A673 (cell line): ENCODE measurements at regions not wholly inside any gene's neighbourhood (a gene's known extent, or its start where the extent isn't known, plus 50 kb on each side); places are given as distances from the start of the nearest gene placed in this dataset.

ENCODE experiments used
- BruUV-seq: library from RNA; stranded (reverse); fragments of 400-500 nt; replicated peaks from 2 replicates; lab custom pipeline; 2021; lab: Mats Ljungman, UMichigan
- CTCF ChIA-PET: fragments of 300-600 bp; sonication (Branson Sonifier 250); formaldehyde crosslinking; loops from one replicate; lab custom pipeline; 2022; ENCODE audit warnings: antibody characterized with exemption; lab: Charles Lee
- POLR2A ChIA-PET: fragments of 300-600 bp; sonication (Branson Sonifier 250); formaldehyde crosslinking; loops from one replicate; lab custom pipeline; 2022; ENCODE audit warnings: antibody characterized with exemption; ENCODE audit not compliant: low non-redundant PET; lab: Charles Lee
- DNase-seq: peaks from one replicate; pipeline ENCODE4 v3.0.0-alpha.2; 2015; ENCODE audit warnings: low spot score
- H3K27ac ChIP-seq: fragments of 200-600 bp; sonication (generic); 2 replicates; pipeline ENCODE4 v1.5.1; 2016; ENCODE audit warnings: mixed run types, low read depth, mild to moderate bottlenecking, mixed read lengths, antibody characterized with exemption, low read length; ENCODE audit not compliant: poor library complexity, severe bottlenecking
- H3K27me3 ChIP-seq: fragments of 200-600 bp; sonication (generic); replicated peaks from 2 replicates; pipeline ENCODE4 v1.6.1; 2017; ENCODE audit warnings: mixed run types, low read depth, mild to moderate bottlenecking, mixed read lengths, antibody characterized with exemption, low read length; ENCODE audit not compliant: insufficient read depth, poor library complexity
- H3K36me3 ChIP-seq: fragments of 200-600 bp; sonication (generic); 2 replicates; pipeline ENCODE4 v1.6.1; 2016; ENCODE audit warnings: mixed run types, mild to moderate bottlenecking, mixed read lengths, antibody characterized with exemption, low read length; ENCODE audit not compliant: insufficient read depth, poor library complexity, severe bottlenecking
- H3K4me1 ChIP-seq: fragments of 200-600 bp; sonication (generic); 2 replicates; pipeline ENCODE4 v1.6.1; 2017; ENCODE audit warnings: mixed run types, mild to moderate bottlenecking, mixed read lengths, antibody characterized with exemption, low read length; ENCODE audit not compliant: insufficient read depth, poor library complexity, severe bottlenecking
- H3K4me3 ChIP-seq: fragments of 200-600 bp; sonication (generic); 2 replicates; pipeline ENCODE4 v1.5.1; 2016; ENCODE audit warnings: low read depth, mixed run types, mild to moderate bottlenecking, mixed read lengths, low read length; ENCODE audit not compliant: poor library complexity, severe bottlenecking
- H3K9me3 ChIP-seq: fragments of 200-600 bp; sonication (generic); 2 replicates; pipeline ENCODE4 v1.6.1; 2016; ENCODE audit warnings: mixed run types, low read depth, mild to moderate bottlenecking, mixed read lengths, antibody characterized with exemption, low read length; ENCODE audit not compliant: poor library complexity, severe bottlenecking
- EZH2 ChIP-seq: fragments of 200-600 bp; sonication (generic); IDR thresholded peaks from 2 replicates; pipeline ENCODE4 v1.6.1; 2017; ENCODE audit warnings: borderline replicate concordance, low read depth, mild to moderate bottlenecking, mixed read lengths, antibody characterized with exemption, low read length; ENCODE audit not compliant: poor library complexity, severe bottlenecking
- intact Hi-C: fragments of 100-400 bp; cut with micrococcal nuclease; formaldehyde crosslinking; loops from one replicate; pipeline ENCODE4 v1.10.0; 2022; ENCODE audit not compliant: unreplicated experiment
- TF ChIP-seq, protein P1 (sequence below): fragments of 300-800, 200-600 bp; sonication (generic); conservative IDR thresholded peaks from 2 replicates; pipeline ENCODE4 v1.5.1; 2017; ENCODE audit warnings: low read depth, mild to moderate bottlenecking, antibody characterized with exemption, low read length, moderate library complexity, mixed read lengths

DNA sequence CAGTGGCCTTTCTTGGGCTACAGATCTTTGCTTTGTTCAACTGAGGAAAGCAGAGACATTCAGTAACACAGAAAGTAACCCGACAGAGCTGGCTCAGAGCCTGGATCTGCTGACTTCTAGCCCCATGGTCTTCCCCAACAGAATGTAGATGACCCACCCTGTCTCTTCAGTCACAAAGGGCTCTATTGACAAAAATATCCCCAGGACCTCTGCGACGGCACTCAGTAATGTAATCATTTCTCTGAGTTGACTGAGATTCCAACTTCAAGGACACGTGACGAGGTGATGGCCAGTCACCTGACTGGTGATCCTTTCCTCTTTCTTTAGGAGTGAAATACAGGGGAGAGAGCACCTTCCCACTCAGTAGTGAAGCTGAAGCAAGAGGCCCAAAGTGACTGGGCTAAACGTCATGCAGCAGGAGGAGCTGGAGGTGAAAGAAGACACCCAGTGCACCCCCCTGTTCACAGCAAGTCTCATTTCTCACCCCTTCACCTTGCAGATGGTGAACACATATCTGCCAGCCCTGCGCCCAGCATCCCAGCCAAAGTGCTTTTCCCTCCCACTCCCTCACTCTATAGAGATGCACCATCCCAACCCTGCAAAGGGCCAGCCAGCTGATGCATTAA, 179.2 kb upstream of the EGLN3 start:
- H3K36me3 ChIP-seq, result no peaks in the 10 kb centered on the region
- H3K27ac ChIP-seq, result no peak overlapping the region
- no TSS peak for BruUV-seq
- H3K4me1 ChIP-seq, result no peaks in the 10 kb centered on the region
- no peaks in the 10 kb centered on the region for H3K27me3 ChIP-seq
- ChIA-PET POLR2A (no interaction called here), CTCF (no interaction called here)
- no peak for DNase-seq
- H3K4me3 ChIP-seq, result no peak overlapping the region
- intact Hi-C loops, result no loop called here
- TF ChIP-seq, protein P1, sequence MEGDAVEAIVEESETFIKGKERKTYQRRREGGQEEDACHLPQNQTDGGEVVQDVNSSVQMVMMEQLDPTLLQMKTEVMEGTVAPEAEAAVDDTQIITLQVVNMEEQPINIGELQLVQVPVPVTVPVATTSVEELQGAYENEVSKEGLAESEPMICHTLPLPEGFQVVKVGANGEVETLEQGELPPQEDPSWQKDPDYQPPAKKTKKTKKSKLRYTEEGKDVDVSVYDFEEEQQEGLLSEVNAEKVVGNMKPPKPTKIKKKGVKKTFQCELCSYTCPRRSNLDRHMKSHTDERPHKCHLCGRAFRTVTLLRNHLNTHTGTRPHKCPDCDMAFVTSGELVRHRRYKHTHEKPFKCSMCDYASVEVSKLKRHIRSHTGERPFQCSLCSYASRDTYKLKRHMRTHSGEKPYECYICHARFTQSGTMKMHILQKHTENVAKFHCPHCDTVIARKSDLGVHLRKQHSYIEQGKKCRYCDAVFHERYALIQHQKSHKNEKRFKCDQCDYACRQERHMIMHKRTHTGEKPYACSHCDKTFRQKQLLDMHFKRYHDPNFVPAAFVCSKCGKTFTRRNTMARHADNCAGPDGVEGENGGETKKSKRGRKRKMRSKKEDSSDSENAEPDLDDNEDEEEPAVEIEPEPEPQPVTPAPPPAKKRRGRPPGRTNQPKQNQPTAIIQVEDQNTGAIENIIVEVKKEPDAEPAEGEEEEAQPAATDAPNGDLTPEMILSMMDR, result no peak
- no peak for TF ChIP-seq EZH2
- no peaks in the 10 kb centered on the region for H3K9me3 ChIP-seq

DNA sequence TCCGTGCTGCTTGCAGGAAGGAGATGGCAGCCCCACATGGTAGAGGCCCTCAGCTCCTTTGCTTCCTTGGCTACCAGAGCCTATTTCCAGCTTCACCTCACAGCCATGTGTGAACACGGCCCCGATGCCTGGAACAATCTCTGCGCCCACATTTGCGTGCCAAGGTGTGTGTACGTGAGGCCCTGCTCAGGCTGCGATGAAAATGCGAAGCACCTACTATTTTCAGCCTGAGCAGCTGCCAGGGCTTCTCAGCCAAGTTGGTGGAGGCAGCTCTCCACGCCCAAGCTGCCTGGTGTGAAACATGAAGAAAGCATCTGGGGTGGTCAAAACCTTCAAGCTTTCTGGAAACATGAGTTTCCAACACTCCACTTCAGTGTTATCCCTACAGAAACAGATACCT, 177.8 kb upstream of the EGLN3 start:
- BruUV-seq, result no TSS peak
- TF ChIP-seq EZH2, result no peak
- Histone ChIP-seq H3K36me3 (no peaks in the 10 kb centered on the region), H3K27me3 (no peaks in the 10 kb centered on the region), H3K9me3 (no peaks in the 10 kb centered on the region), H3K27ac (no peak overlapping the region), H3K4me1 (no peaks in the 10 kb centered on the region), H3K4me3 (no peak overlapping the region)
- ChIA-PET CTCF (no interaction called here), POLR2A (no interaction called here)
- intact Hi-C loops, result no loop called here
- DNase-seq, result no peak

DNA sequence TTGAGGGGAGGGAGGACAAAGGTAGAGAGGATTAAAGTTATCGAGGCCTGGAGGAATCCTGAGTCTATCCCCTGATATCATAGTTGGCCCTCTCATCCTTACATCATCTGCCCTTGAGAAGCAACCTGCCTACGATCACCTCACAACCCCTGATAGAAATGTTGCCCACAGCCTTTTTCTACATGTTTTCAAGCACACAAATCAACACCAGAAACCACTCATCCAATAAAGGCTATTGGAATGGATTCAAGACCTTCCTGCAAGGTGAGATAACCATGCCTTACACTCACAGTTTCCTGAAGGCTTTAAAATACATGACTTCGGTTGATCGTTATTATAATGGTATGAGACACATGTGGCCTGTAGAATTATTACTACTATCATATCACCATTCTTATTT, 175.7 kb upstream of the EGLN3 start:
- intact Hi-C loops, result no loop called here
- no peak for TF ChIP-seq EZH2
- TF ChIP-seq, protein P1, result no peak
- no TSS peak for BruUV-seq
- DNase-seq, result no peak
- ChIA-PET POLR2A (no interaction called here), CTCF (no interaction called here)
- H3K36me3 ChIP-seq, result no peaks in the 10 kb centered on the region
- no peaks in the 10 kb centered on the region for H3K4me1 ChIP-seq
- no peak overlapping the region for H3K4me3 ChIP-seq
- H3K9me3 ChIP-seq, result no peaks in the 10 kb centered on the region
- H3K27ac ChIP-seq, result no peak overlapping the region
- H3K27me3 ChIP-seq, result no peaks in the 10 kb centered on the region

DNA sequence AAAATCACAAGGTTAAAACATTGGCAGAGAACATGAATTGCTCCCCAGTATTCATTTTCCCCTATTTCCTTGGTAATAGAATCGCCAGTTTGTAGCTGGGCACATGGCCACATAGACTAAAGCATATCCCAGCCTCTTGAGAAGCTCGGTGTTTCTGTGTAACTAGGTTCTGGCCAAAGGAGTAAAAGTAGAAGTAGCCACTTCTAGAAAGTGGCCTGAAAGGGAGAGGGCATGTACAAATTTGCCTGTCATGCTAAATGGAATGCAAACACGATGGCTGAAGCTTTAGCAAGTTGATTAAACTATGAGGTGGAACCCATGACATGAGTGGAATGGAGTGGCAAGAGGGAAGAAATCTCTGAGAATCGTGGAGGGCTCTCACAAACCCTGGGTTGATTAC, 173.7 kb upstream of the EGLN3 start:
- no peak overlapping the region for H3K27ac ChIP-seq
- no peak for DNase-seq
- H3K36me3 ChIP-seq, result no peaks in the 10 kb centered on the region
- no peaks in the 10 kb centered on the region for H3K4me1 ChIP-seq
- TF ChIP-seq, protein P1, result no peak
- no peaks in the 10 kb centered on the region for H3K27me3 ChIP-seq
- intact Hi-C loops, result no loop called here
- H3K9me3 ChIP-seq, result no peaks in the 10 kb centered on the region
- no peak overlapping the region for H3K4me3 ChIP-seq
- BruUV-seq, result no TSS peak
- POLR2A ChIA-PET, result no interaction called here
- CTCF ChIA-PET, result no interaction called here
